HG03460 (cell line): ENCODE measurements at regions not wholly inside any gene's neighbourhood (a gene's known extent, or its start where the extent isn't known, plus 50 kb on each side); places are given as distances from the start of the nearest gene placed in this dataset.
"Not testable (repeated sequence)": the region's sequence is repeated elsewhere in the genome, so short reads cannot be mapped to it uniquely, and the experiment has no call there.

Source experiments
- ATAC-seq: cut with Tn5 transposase; IDR thresholded peaks from one replicate; pipeline ENCODE4 v1.9.1; 2021; ENCODE audit not compliant: unreplicated experiment

GRCh38 chr5:177664737-177665136 is 64.8 kb downstream of the B4GALT7 start:
- not testable (repeated sequence) for ATAC-seq

- not testable (repeated sequence) for ATAC-seq
Observed at GRCh38 chr5:177665172-177665571, 65.2 kb downstream of the B4GALT7 start.

- not testable (repeated sequence) for ATAC-seq
Observed at GRCh38 chr5:177665960-177666359, 66.0 kb downstream of the B4GALT7 start.

- ATAC-seq: peak; percentile 26
Observed at GRCh38 chr5:177671035-177671754, 71.3 kb downstream of the B4GALT7 start.

- peak; percentile 76 for ATAC-seq
Observed at GRCh38 chr5:177671755-177672690, 72.1 kb downstream of the B4GALT7 start.
